Fibroblast of lung (primary cell): ENCODE measurements at regions not wholly inside any gene's neighbourhood (a gene's known extent, or its start where the extent isn't known, plus 50 kb on each side); places are given as distances from the start of the nearest gene placed in this dataset.

ENCODE experiments used
- DNase-seq, 2 donors: peaks; one replicate each; pipeline versions ENCODE4 v3.0.0 to v3.0.0-alpha.2; 2010; ENCODE audit warnings: low read depth in 2 of 2
- H2AFZ ChIP-seq: 2 replicates; pipeline ENCODE4 v1.5.1; 2012; ENCODE audit warnings: low read length, control low read depth, inconsistent platforms
- H3K27ac ChIP-seq: 2 replicates; pipeline ENCODE4 v1.5.1; 2011; ENCODE audit warnings: low read length, control low read depth; ENCODE audit not compliant: insufficient read depth
- H3K27me3 ChIP-seq: 2 replicates; pipeline ENCODE4 v1.5.1; 2011; ENCODE audit warnings: mild to moderate bottlenecking, low read length; ENCODE audit not compliant: control insufficient read depth, insufficient read depth
- H3K36me3 ChIP-seq: 2 replicates; pipeline ENCODE4 v1.5.1; 2011; ENCODE audit warnings: low read length; ENCODE audit not compliant: control insufficient read depth, insufficient read depth
- H3K4me1 ChIP-seq: 2 replicates; pipeline ENCODE4 v1.5.1; 2011; ENCODE audit warnings: low read length; ENCODE audit not compliant: control insufficient read depth, insufficient read depth; ENCODE audit errors: extremely low read depth
- H3K4me2 ChIP-seq: 2 replicates; pipeline ENCODE4 v1.5.1; 2011; ENCODE audit warnings: low read length, control low read depth; ENCODE audit not compliant: insufficient read depth; ENCODE audit errors: extremely low read depth
- H3K4me3 ChIP-seq, 4 experiments: fragments of 200-600 bp in 1 of 4; sonication (generic) in 1 of 4; replicated peaks in 1 of 4; 2 replicates each; pipeline ENCODE4 v1.5.1; 2011 to 2016; ENCODE audit warnings: low read length in 4 of 4, low read depth in 3 of 4, mild to moderate bottlenecking in 3 of 4, control low read depth in 2 of 4, inconsistent platforms in 1 of 4, mixed read lengths in 1 of 4; ENCODE audit not compliant: insufficient read depth in 1 of 4; ENCODE audit errors: control extremely low read depth in 1 of 4
- H3K79me2 ChIP-seq: 2 replicates; pipeline ENCODE4 v1.5.1; 2012; ENCODE audit warnings: mild to moderate bottlenecking, low read length, inconsistent platforms; ENCODE audit not compliant: control insufficient read depth, insufficient read depth
- H3K9ac ChIP-seq: 2 replicates; pipeline ENCODE4 v1.5.1; 2011; ENCODE audit warnings: mild to moderate bottlenecking, low read length, control low read depth; ENCODE audit not compliant: insufficient read depth
- H3K9me3 ChIP-seq: 2 replicates; pipeline ENCODE4 v1.5.1; 2012; ENCODE audit warnings: low read depth, low read length; ENCODE audit not compliant: control insufficient read depth, insufficient read depth
- H4K20me1 ChIP-seq: 2 replicates; pipeline ENCODE4 v1.5.1; 2011; ENCODE audit warnings: low read length; ENCODE audit not compliant: control insufficient read depth, insufficient read depth; ENCODE audit errors: extremely low read depth
- EZH2 ChIP-seq: IDR thresholded peaks from 2 replicates; pipeline ENCODE4 v1.5.1; 2012; ENCODE audit warnings: low read length, control low read depth, mild to moderate bottlenecking; ENCODE audit errors: missing control alignments
- TF ChIP-seq, protein P1 (sequence below), 2 donors: IDR thresholded peaks in 1 of 2; conservative IDR thresholded peaks in 1 of 2; 1 replicate in 1 of 2; 2 replicates in 1 of 2; pipeline ENCODE4 v1.5.1; 2011 to 2012; ENCODE audit warnings: low read length in 2 of 2, control low read depth in 1 of 2, inconsistent platforms in 1 of 2, low read depth in 1 of 2, mild to moderate bottlenecking in 1 of 2

DNA sequence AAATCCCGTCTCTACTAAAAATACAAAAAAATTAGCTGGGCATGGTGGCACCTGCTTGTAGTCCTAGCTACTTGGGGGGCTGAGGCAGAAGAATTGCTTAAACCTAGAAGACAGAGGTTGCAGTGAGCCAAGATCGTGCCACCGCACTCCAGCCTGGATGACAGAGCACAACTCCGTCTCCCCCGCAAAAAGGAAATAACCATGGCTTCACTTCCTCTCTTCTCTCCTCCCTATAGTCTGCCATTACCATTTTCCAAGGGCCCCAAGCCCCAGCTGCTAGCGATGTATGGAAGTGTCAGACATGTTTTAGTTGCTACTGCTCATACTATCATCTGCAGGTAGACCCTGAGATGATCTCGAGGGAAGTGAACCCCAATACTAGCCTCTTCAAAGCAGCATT, 177.3 kb upstream of the FAM9B start:
- H2AFZ ChIP-seq = no peak overlapping the region
- DNase-seq = no peak
- H3K4me1 ChIP-seq = no peaks in the 10 kb centered on the region
- no peak overlapping the region for H3K9ac ChIP-seq
- H3K36me3 ChIP-seq = no peaks in the 10 kb centered on the region
- no peaks in the 10 kb centered on the region for H3K9me3 ChIP-seq
- no peak overlapping the region for H3K4me2 ChIP-seq
- no peaks in the 10 kb centered on the region for H4K20me1 ChIP-seq
- no peak overlapping the region for H3K4me3 ChIP-seq
- no peaks in the 10 kb centered on the region for H3K79me2 ChIP-seq
- H3K27me3 ChIP-seq = no peaks in the 10 kb centered on the region
- no peak overlapping the region for H3K27ac ChIP-seq
- no peak for TF ChIP-seq EZH2
- TF ChIP-seq, protein P1, sequence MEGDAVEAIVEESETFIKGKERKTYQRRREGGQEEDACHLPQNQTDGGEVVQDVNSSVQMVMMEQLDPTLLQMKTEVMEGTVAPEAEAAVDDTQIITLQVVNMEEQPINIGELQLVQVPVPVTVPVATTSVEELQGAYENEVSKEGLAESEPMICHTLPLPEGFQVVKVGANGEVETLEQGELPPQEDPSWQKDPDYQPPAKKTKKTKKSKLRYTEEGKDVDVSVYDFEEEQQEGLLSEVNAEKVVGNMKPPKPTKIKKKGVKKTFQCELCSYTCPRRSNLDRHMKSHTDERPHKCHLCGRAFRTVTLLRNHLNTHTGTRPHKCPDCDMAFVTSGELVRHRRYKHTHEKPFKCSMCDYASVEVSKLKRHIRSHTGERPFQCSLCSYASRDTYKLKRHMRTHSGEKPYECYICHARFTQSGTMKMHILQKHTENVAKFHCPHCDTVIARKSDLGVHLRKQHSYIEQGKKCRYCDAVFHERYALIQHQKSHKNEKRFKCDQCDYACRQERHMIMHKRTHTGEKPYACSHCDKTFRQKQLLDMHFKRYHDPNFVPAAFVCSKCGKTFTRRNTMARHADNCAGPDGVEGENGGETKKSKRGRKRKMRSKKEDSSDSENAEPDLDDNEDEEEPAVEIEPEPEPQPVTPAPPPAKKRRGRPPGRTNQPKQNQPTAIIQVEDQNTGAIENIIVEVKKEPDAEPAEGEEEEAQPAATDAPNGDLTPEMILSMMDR (conservative IDR thresholded peaks at IDR 0.05 in 1 of 2, IDR thresholded peaks at IDR 0.05 in 1 of 2; ENCODE audit: low read depth in 1 of 2, low read length in 2 of 2) = no peak

DNA sequence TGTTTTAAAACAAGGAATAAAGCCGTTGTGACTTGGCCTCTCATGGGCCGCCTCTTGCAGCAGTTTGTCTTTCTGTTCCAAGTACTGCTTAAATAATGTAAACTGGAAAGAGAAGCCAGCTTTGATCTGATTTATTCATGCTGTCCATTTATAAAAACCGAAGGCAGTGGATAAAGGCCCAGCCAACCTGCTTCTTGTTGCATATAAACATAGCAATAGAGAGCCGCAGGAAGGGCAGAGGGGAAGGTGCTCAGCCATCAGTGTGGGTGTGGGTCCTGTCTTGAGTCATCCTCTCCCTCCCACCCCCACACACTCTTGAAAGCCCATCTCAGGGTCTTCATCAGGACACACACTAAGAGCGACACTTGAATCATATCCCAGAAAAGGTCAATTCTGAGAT, 187.9 kb upstream of the FAM9B start:
- no peaks in the 10 kb centered on the region for H3K27me3 ChIP-seq
- H3K4me2 ChIP-seq = no peak overlapping the region
- no peaks in the 10 kb centered on the region for H4K20me1 ChIP-seq
- H3K27ac ChIP-seq = no peak overlapping the region
- TF ChIP-seq EZH2 = no peak
- TF ChIP-seq, protein P1 (conservative IDR thresholded peaks at IDR 0.05 in 1 of 2, IDR thresholded peaks at IDR 0.05 in 1 of 2; ENCODE audit: low read depth in 1 of 2, low read length in 2 of 2) = no peak
- H3K9ac ChIP-seq = no peak overlapping the region
- no peaks in the 10 kb centered on the region for H3K36me3 ChIP-seq
- DNase-seq = peak in 1 of 2 donors; percentile 50
- H3K79me2 ChIP-seq = no peaks in the 10 kb centered on the region
- no peak overlapping the region for H3K4me3 ChIP-seq
- no peaks in the 10 kb centered on the region for H3K9me3 ChIP-seq
- H3K4me1 ChIP-seq = no peaks in the 10 kb centered on the region
- no peak overlapping the region for H2AFZ ChIP-seq

DNA sequence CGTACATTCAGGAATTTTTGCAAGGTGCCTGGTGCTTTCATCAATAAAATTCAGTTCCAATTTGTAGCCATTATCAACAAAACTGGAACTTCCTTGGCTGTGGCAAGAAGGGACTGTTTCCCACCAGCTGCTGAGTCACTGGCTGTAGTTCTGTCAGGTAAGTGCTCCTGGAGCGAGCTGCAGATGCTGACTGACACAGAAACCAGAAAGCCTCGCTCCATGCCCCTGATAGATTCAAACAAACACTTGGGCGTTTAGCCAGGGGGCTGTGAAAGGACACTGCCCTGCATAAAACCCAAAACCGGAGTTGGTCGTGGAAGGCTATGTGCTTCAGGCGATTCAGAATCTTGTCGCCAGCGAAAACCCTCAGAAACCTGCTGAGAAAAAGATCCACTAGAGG, 188.4 kb upstream of the FAM9B start:
- H2AFZ ChIP-seq = no peak overlapping the region
- no peaks in the 10 kb centered on the region for H4K20me1 ChIP-seq
- no peaks in the 10 kb centered on the region for H3K4me1 ChIP-seq
- TF ChIP-seq, protein P1 (conservative IDR thresholded peaks at IDR 0.05 in 1 of 2, IDR thresholded peaks at IDR 0.05 in 1 of 2; ENCODE audit: low read depth in 1 of 2, low read length in 2 of 2) = no peak
- TF ChIP-seq EZH2 = no peak
- no peak overlapping the region for H3K27ac ChIP-seq
- no peak overlapping the region for H3K9ac ChIP-seq
- DNase-seq = no peak
- H3K36me3 ChIP-seq = no peaks in the 10 kb centered on the region
- H3K27me3 ChIP-seq = no peaks in the 10 kb centered on the region
- H3K79me2 ChIP-seq = no peaks in the 10 kb centered on the region
- H3K4me3 ChIP-seq = no peak overlapping the region
- H3K9me3 ChIP-seq = no peaks in the 10 kb centered on the region
- no peak overlapping the region for H3K4me2 ChIP-seq
